ENCODE measurements at regions not wholly inside any gene's neighbourhood (a gene's known extent, or its start where the extent isn't known, plus 50 kb on each side); places are given as distances from the start of the nearest gene placed in this dataset.

DNA sequence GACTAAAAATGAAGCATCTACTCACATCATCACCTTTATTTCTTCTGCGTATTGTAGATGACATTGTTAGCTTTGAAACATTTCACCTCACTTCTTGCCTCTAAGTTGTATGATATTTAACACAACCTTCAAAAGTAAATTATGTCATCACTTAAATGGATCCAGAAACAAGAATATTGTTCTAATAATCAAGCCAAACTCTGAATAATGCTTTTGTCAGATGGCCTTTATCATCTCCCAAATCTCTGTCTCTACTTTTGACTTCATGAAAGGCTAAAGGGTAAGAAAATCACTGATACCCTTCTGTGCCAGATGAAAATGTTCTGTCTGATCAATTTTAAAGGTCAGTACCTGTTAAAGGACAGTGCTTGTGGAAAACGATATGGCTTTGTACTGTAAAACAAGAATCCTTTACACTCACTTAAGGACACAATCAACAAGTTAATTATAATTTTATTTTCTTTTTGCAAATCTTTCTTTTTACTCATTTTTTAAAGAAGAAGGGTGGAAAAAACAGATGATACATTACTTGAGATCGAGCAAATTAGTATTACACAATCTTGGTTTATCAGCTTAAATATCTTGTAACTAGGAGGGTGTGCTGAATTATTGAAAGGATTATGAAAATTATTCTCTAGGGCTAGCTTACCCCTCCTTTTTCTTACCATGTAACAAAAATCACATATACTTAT lies 309.4 kb upstream of the IGFBP3 start:
- TF ChIP-seq FOXP2 (optimal IDR thresholded peaks at IDR 0.05; ENCODE audit: borderline replicate concordance, extremely low read depth, extremely low read length, insufficient read depth) (no peak), POLR2AphosphoS5 (IDR thresholded peaks at IDR 0.05; ENCODE audit: low read depth, low read length) (no peak), TAF1 (IDR thresholded peaks at IDR 0.05; ENCODE audit: borderline replicate concordance, insufficient read depth, low read length) (no peak), SIN3A (IDR thresholded peaks at IDR 0.05; ENCODE audit: borderline replicate concordance, insufficient read depth, low read length) (no peak)
- TF ChIP-seq, protein P1, sequence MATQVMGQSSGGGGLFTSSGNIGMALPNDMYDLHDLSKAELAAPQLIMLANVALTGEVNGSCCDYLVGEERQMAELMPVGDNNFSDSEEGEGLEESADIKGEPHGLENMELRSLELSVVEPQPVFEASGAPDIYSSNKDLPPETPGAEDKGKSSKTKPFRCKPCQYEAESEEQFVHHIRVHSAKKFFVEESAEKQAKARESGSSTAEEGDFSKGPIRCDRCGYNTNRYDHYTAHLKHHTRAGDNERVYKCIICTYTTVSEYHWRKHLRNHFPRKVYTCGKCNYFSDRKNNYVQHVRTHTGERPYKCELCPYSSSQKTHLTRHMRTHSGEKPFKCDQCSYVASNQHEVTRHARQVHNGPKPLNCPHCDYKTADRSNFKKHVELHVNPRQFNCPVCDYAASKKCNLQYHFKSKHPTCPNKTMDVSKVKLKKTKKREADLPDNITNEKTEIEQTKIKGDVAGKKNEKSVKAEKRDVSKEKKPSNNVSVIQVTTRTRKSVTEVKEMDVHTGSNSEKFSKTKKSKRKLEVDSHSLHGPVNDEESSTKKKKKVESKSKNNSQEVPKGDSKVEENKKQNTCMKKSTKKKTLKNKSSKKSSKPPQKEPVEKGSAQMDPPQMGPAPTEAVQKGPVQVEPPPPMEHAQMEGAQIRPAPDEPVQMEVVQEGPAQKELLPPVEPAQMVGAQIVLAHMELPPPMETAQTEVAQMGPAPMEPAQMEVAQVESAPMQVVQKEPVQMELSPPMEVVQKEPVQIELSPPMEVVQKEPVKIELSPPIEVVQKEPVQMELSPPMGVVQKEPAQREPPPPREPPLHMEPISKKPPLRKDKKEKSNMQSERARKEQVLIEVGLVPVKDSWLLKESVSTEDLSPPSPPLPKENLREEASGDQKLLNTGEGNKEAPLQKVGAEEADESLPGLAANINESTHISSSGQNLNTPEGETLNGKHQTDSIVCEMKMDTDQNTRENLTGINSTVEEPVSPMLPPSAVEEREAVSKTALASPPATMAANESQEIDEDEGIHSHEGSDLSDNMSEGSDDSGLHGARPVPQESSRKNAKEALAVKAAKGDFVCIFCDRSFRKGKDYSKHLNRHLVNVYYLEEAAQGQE (IDR thresholded peaks at IDR 0.05; ENCODE audit: insufficient read depth in 1 of 2, low read depth in 2 of 2, low read length in 2 of 2) = no peak

- no peak for TF ChIP-seq POLR2AphosphoS5 (IDR thresholded peaks at IDR 0.05; ENCODE audit: low read depth, low read length)
- peak; percentile 12; the same call in 1 of the 2 replicates for TF ChIP-seq SIN3A (IDR thresholded peaks at IDR 0.05; ENCODE audit: borderline replicate concordance, insufficient read depth, low read length)
Measured at GRCh38 chr7:46229409-46229808, 308.3 kb upstream of the IGFBP3 start.

- TF ChIP-seq POLR2AphosphoS5 (IDR thresholded peaks at IDR 0.05; ENCODE audit: low read depth, low read length) (no peak), FOXP2 (optimal IDR thresholded peaks at IDR 0.05; ENCODE audit: borderline replicate concordance, extremely low read depth, extremely low read length, insufficient read depth) (no peak), TAF1 (IDR thresholded peaks at IDR 0.05; ENCODE audit: borderline replicate concordance, insufficient read depth, low read length) (no peak), SIN3A (IDR thresholded peaks at IDR 0.05; ENCODE audit: borderline replicate concordance, insufficient read depth, low read length) (no peak)
- TF ChIP-seq, protein P1 (IDR thresholded peaks at IDR 0.05; ENCODE audit: insufficient read depth in 1 of 2, low read depth in 2 of 2, low read length in 2 of 2) = no peak
Measured at GRCh38 chr7:46226860-46227259, 305.8 kb upstream of the IGFBP3 start.

DNA sequence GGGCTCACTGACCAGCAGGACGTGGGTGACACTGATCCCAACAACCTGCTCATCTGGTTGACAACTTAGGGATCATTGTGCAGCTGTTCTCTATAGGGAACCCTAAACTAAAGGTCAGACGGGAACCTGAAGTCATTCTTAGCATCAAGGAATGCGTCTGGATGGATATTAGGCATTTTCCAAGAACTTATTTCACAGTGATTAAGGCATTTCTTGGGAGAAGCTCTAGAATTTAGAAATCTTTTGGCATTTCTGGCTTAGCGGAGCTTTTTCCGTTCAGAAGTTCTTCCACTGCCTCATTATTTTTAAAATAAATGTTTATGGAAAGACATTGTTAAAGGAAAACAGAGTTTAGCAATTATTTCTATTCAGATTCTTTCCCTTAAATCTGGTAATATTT lies 303.3 kb upstream of the IGFBP3 start:
- TF ChIP-seq POLR2AphosphoS5 (IDR thresholded peaks at IDR 0.05; ENCODE audit: low read depth, low read length) (no peak), SIN3A (IDR thresholded peaks at IDR 0.05; ENCODE audit: borderline replicate concordance, insufficient read depth, low read length) (no peak), TAF1 (IDR thresholded peaks at IDR 0.05; ENCODE audit: borderline replicate concordance, insufficient read depth, low read length) (no peak), FOXP2 (optimal IDR thresholded peaks at IDR 0.05; ENCODE audit: borderline replicate concordance, extremely low read depth, extremely low read length, insufficient read depth) (no peak)
- TF ChIP-seq, protein P1 (IDR thresholded peaks at IDR 0.05; ENCODE audit: insufficient read depth in 1 of 2, low read depth in 2 of 2, low read length in 2 of 2) = no peak

DNA sequence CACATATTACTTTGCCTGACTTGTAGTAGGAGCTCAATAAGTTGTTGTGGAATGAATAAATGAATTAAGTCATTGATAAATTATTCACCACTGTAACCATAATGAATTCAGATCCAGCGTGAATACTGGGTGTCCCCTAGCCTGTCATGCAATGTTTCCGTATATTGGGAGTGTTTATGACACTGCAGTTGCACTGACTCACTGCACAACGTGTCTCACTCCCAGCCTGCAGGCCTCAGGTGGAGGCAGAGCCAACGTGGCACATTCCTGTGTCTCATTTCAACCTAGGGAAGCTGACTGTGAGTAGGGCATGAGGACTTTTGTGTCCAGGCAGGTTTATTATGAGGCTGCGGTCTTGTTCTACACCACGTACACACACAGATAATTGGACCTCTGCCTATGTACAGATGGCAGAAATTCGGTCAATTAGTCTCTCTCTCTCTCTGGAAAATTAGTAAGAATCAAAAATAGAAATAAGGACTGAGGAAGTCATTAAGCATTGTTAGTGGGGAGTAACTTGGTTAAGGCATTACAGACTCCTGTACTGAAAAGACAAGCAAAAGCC lies 299.1 kb upstream of the IGFBP3 start:
- no peak for TF ChIP-seq TAF1 (IDR thresholded peaks at IDR 0.05; ENCODE audit: borderline replicate concordance, insufficient read depth, low read length)
- TF ChIP-seq FOXP2 (optimal IDR thresholded peaks at IDR 0.05; ENCODE audit: borderline replicate concordance, extremely low read depth, extremely low read length, insufficient read depth) = no peak
- TF ChIP-seq, protein P1 (IDR thresholded peaks at IDR 0.05; ENCODE audit: insufficient read depth in 1 of 2, low read depth in 2 of 2, low read length in 2 of 2) = no peak
- no peak for TF ChIP-seq SIN3A (IDR thresholded peaks at IDR 0.05; ENCODE audit: borderline replicate concordance, insufficient read depth, low read length)
- TF ChIP-seq POLR2AphosphoS5 (IDR thresholded peaks at IDR 0.05; ENCODE audit: low read depth, low read length) = no peak
